Ascending aorta (tissue), 2 donors: ENCODE measurements at regions not wholly inside any gene's neighbourhood (a gene's known extent, or its start where the extent isn't known, plus 50 kb on each side); places are given as distances from the start of the nearest gene placed in this dataset.

ENCODE experiments used
- DNase-seq, 2 donors: peaks; one replicate each; pipeline ENCODE4 v3.0.0-alpha.2; 2019; ENCODE audit warnings: low spot score in 2 of 2
- H3K27ac ChIP-seq, 2 donors: fragments of 200-600 bp; sonication (generic); one replicate each; pipeline ENCODE4 v1.5.1; 2016 to 2017; ENCODE audit warnings: mild to moderate bottlenecking in 1 of 2
- H3K27me3 ChIP-seq: fragments of 200-600 bp; sonication (generic); one replicate; pipeline ENCODE4 v1.5.1; 2017
- H3K36me3 ChIP-seq, 2 donors: fragments of 200-600 bp; sonication (generic); one replicate each; pipeline ENCODE4 v1.5.1; 2016
- H3K4me1 ChIP-seq, 2 donors: fragments of 200-600 bp; sonication (generic); one replicate each; pipeline ENCODE4 v1.5.1; 2016 to 2017; ENCODE audit warnings: mild to moderate bottlenecking in 1 of 2
- H3K4me3 ChIP-seq, 2 donors: fragments of 200-600 bp; sonication (generic); one replicate each; pipeline ENCODE4 v1.5.1; 2016 to 2017; ENCODE audit warnings: mild to moderate bottlenecking in 1 of 2
- H3K9me3 ChIP-seq, 2 donors: fragments of 200-600 bp; sonication (generic); one replicate each; pipeline ENCODE4 v1.5.1; 2016
- intact Hi-C: fragments of 100-400 bp; cut with DNase I; formaldehyde crosslinking; loops from one replicate; pipeline ENCODE4 v1.15.1; 2023
- TF ChIP-seq, protein P1 (sequence below), 3 experiments: fragments of 200-600 bp in 2 of 3; fragments of 450-650 bp in 1 of 3; sonication (generic) in 2 of 3; IDR thresholded peaks; one replicate each; pipeline ENCODE4 v1.5.1; 2016 to 2019; ENCODE audit warnings: antibody characterized with exemption in 3 of 3, mild to moderate bottlenecking in 1 of 3, moderate library complexity in 1 of 3

DNA sequence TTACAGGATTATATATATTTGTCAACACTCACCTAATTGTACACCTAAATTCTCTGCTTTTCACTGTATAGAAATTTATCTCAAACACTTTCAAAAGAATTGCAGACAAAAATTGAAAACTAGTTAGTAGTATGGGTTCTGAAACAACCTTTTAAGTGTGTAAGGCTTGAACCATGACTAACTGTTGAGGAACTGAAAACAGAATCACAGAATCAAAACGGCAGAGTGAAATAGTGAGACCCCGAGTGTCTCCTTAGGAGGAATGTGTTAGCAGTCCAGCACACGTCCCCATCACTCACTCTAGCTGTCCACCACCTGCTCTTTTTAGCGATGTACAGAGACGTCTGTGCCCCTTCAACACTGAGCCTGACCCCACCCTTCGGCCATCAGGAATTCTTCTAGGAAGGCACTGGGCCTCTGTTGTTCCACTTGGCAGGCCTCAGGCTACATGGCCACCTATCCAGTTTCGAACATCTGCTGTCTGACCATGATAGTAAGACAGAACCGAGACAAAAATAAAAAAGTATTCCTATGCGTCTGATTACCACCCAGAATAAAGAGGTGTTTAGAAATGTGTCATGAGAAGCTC is 227.4 kb downstream of the C6orf118 start:
- H3K4me3 ChIP-seq = no peak overlapping the region
- H3K27me3 ChIP-seq = no peaks in the 10 kb centered on the region
- H3K36me3 ChIP-seq = no peaks in the 10 kb centered on the region
- no peaks in the 10 kb centered on the region for H3K4me1 ChIP-seq
- no peak overlapping the region for H3K27ac ChIP-seq
- TF ChIP-seq, protein P1, sequence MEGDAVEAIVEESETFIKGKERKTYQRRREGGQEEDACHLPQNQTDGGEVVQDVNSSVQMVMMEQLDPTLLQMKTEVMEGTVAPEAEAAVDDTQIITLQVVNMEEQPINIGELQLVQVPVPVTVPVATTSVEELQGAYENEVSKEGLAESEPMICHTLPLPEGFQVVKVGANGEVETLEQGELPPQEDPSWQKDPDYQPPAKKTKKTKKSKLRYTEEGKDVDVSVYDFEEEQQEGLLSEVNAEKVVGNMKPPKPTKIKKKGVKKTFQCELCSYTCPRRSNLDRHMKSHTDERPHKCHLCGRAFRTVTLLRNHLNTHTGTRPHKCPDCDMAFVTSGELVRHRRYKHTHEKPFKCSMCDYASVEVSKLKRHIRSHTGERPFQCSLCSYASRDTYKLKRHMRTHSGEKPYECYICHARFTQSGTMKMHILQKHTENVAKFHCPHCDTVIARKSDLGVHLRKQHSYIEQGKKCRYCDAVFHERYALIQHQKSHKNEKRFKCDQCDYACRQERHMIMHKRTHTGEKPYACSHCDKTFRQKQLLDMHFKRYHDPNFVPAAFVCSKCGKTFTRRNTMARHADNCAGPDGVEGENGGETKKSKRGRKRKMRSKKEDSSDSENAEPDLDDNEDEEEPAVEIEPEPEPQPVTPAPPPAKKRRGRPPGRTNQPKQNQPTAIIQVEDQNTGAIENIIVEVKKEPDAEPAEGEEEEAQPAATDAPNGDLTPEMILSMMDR (IDR thresholded peaks at IDR 0.05) = no peak
- no peaks in the 10 kb centered on the region for H3K9me3 ChIP-seq
- intact Hi-C loops = no loop called here
- DNase-seq = no peak

DNA sequence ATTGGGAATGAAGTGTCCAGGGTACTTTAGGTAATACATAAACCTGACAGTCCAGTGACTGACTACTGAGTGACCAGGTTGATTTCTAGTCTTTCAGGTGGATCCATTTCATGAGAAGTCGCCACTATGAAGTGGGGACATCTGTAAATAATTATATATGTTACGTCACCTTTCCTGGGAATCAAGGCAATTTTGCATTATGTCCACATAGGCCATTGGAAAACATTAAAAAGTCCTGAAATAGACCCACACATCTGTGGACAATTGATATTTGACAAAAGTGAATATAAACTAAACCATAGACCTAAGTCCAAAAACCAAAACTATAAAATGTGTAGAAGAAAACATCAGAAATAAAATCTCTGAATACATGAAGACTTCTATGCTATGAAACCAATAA is 231.5 kb downstream of the C6orf118 start:
- Histone ChIP-seq H3K9me3 (no peaks in the 10 kb centered on the region), H3K4me3 (no peak overlapping the region), H3K36me3 (no peaks in the 10 kb centered on the region), H3K27me3 (no peaks in the 10 kb centered on the region), H3K27ac (no peak overlapping the region), H3K4me1 (no peaks in the 10 kb centered on the region)
- intact Hi-C loops = no loop called here
- TF ChIP-seq, protein P1 (IDR thresholded peaks at IDR 0.05) = no peak
- no peak for DNase-seq

- Histone ChIP-seq H3K4me1 (no peaks in the 10 kb centered on the region), H3K27ac (no peak overlapping the region), H3K9me3 (no peaks in the 10 kb centered on the region), H3K27me3 (no peaks in the 10 kb centered on the region), H3K36me3 (no peaks in the 10 kb centered on the region), H3K4me3 (no peak overlapping the region)
- intact Hi-C loops = no loop called here
- TF ChIP-seq, protein P1 (IDR thresholded peaks at IDR 0.05) = no peak
- DNase-seq = no peak
These were observed 237.5 kb downstream of the C6orf118 start for GRCh38 chr6:165071906-165072305.

DNA sequence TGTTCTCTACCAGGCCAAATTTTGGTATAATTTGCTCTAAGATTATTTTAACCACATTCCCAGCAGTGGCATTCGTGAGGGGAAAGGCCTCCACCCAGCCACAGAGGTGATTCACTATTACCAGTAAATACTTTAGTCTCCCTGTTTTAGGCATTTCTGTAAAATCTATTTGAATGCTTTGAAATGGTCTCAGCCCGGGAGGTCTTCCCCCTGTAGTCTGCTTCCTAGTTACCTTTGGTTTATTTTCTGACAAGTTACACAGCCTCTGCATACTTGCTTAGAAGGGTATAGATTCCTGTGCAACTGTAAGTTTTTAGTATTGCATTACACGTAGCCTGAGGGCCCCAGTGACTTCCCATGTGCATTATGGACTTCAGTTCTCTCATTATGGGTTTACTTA is 248.7 kb downstream of the C6orf118 start:
- H3K36me3 ChIP-seq = no peaks in the 10 kb centered on the region
- intact Hi-C loops = no loop called here
- no peak overlapping the region for H3K4me3 ChIP-seq
- H3K27ac ChIP-seq = no peak overlapping the region
- TF ChIP-seq, protein P1 (IDR thresholded peaks at IDR 0.05) = no peak
- H3K27me3 ChIP-seq = no peaks in the 10 kb centered on the region
- H3K4me1 ChIP-seq = no peaks in the 10 kb centered on the region
- DNase-seq = no peak
- no peaks in the 10 kb centered on the region for H3K9me3 ChIP-seq

DNA sequence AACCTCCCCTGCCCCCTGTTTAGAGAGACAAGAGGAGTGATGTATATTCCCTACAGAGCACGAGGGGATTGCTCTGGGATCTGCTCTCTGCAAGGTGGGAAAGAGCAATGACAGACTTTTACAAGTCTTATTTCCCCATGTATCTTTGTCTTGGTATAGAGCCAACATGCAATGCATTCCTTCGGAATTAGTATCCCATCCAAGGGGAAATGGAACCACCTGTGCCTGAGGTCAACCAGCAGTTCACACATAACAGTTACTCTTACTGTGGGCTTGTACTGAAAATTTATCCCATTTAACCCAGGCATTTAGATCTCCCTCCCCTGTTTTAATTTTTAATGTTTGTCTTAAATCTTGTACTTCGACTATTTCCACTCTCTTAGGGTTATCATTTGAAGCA is 250.4 kb downstream of the C6orf118 start:
- intact Hi-C loops = no loop called here
- Histone ChIP-seq H3K4me1 (no peaks in the 10 kb centered on the region), H3K27ac (no peak overlapping the region), H3K9me3 (no peaks in the 10 kb centered on the region), H3K36me3 (no peaks in the 10 kb centered on the region), H3K4me3 (no peak overlapping the region), H3K27me3 (no peaks in the 10 kb centered on the region)
- DNase-seq = no peak
- TF ChIP-seq, protein P1 (IDR thresholded peaks at IDR 0.05) = no peak

DNA sequence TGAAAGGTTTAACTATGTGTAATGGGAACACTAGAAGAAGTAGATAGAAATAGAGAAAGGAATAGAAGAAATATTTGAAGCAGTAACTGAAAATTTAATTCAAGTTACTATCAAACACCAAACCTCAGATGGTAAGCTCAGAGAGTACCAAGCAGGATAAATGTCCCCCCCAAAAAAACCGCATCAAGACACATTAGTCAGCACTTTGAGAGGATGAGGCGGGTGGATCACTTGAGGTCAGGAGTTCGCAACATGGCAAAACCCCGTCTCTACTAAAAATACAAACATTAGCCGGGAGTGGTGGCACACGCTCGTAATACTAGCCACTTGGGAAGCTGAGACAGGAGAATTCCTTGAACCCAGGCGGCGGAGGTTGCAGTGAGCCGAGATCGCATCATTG is 253.1 kb downstream of the C6orf118 start:
- no peaks in the 10 kb centered on the region for H3K36me3 ChIP-seq

More for the DNA sequence above, 253.1 kb downstream of the C6orf118 start:
- TF ChIP-seq, protein P1 (IDR thresholded peaks at IDR 0.05) = no peak
- H3K9me3 ChIP-seq = no peaks in the 10 kb centered on the region
- intact Hi-C loops = no loop called here
- H3K27ac ChIP-seq = no peak overlapping the region
- no peak for DNase-seq
- no peaks in the 10 kb centered on the region for H3K27me3 ChIP-seq
- no peaks in the 10 kb centered on the region for H3K4me1 ChIP-seq
- H3K4me3 ChIP-seq = no peak overlapping the region
